GM12892 (cell line): ENCODE measurements at regions not wholly inside any gene's neighbourhood (a gene's known extent, or its start where the extent isn't known, plus 50 kb on each side); places are given as distances from the start of the nearest gene placed in this dataset.

ENCODE experiments used
- DNase-seq: peaks from one replicate; pipeline ENCODE4 v3.0.0; 2011; ENCODE audit not compliant: insufficient read length
- FAIRE-seq: peaks from 2 replicates; lab custom pipeline; 2011; peaks lifted over from hg19 to GRCh38; lab: Jason Lieb, UNC
- POLR2A ChIP-seq: IDR thresholded peaks from 2 replicates; pipeline ENCODE4 v1.6.1; 2011; ENCODE audit warnings: low read depth, low read length, control low read depth
- POLR2AphosphoS5 ChIP-seq: IDR thresholded peaks from 2 replicates; pipeline ENCODE4 v1.6.1; 2011; ENCODE audit warnings: low read depth, low read length, control low read depth
- TAF1 ChIP-seq: IDR thresholded peaks from 2 replicates; pipeline ENCODE4 v1.6.1; 2011; ENCODE audit warnings: low read depth, mild to moderate bottlenecking, control low read depth, low read length, borderline replicate concordance

DNA sequence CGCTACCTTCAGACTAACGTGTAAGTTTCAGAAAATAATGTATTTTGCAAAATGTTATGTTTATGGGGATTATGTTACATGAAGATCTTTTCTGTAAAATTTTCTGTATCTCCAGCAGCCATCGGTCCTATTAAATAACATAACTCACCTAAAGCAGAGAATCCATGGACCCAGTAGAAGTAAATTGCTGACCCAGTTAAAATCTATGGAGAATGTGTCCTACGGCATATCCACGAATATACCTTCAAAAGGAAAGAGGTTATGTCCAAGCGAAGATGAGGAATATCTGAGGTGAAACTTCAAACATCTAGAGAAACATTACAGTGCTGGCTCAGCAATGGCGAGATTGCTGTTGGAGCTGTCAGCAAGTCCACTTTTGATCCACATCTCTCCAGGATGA is 492.2 kb upstream of the ADAMTS16 start:
- FAIRE-seq: no peak
- TF ChIP-seq POLR2A: no peak
- no peak for TF ChIP-seq TAF1
- no peak for TF ChIP-seq POLR2AphosphoS5

DNA sequence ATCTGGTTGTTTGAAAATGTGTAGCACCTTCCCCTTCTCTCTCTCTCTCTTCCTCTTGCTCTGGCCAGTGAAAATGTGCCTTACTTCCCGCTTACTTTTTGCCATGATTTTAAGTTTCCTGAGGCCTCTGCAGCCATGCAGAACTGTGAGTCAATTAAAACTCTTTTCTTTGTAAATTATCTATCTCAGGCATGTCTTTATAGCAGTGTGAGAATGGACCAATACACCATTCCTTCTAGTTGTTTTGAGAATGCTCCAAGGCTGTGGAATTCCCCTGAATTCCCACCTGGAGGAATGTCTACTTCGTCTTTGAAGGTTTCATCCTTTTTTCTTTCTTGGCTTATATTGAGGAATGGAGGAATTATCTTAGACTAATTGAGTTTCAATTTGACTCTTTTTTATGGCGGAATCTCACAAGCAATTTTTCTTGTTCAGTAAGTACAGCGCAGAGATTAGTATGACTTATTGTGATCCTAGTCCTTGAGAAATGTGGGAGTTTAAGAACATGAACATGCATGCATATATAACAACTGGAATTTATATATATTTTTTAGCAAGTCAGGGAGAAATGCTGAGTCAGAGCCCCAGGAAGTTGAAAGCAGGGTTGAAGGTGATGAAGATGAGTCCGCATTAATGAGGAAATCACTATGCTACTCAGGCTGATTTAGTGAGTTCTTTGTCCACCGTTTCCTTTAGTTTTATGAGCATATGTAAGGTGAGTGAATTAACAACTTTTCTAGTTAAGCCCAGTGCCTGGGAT is 488.1 kb upstream of the ADAMTS16 start:
- TF ChIP-seq TAF1 (no peak), POLR2AphosphoS5 (no peak), POLR2A (no peak)
- no peak for FAIRE-seq
- no peak for DNase-seq

More for the DNA sequence above, 492.2 kb upstream of the ADAMTS16 start:
- DNase-seq: no peak

DNA sequence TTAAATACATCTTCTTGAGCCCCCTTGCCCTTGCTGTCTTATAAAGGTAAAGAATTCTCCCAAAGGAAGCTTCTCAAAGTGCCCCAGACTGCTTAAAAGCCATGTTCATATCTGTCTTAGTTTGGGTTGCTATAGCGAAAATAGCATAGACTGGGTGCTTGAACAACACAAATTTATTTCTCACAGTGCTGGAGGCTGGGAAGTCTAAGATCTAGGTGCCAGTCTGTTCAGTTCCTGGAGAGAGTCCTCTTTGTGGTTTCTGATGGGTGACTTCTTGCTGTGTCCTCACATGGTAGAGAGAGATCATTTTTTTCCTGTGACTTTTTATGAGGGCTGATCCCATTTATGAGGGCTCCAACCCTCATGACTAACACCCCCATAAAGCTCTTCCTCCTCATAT is 486.7 kb upstream of the ADAMTS16 start:
- no peak for DNase-seq
- FAIRE-seq: no peak
- TF ChIP-seq TAF1 (no peak), POLR2A (no peak), POLR2AphosphoS5 (no peak)

DNA sequence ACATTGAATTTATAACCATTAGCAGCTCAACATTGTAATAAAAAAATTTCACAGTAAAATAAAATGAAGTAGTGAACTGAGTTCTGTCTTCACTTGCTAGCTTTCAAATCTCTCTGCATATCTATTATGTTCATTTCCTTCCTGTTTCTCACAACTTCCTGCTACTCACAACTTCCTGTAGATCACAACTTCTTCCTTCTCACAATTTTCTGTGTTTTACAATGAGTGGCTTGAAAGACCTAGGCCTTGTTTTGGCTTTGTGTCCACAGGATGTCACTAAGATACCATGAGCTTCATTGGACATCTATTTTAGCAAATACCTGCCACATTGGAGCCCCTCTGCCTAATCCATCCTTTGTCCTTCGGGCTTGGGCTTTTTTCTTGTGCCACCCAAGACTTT is 480.3 kb upstream of the ADAMTS16 start:
- TF ChIP-seq POLR2AphosphoS5: no peak
- TF ChIP-seq TAF1: no peak
- TF ChIP-seq POLR2A: no peak
- no peak for FAIRE-seq

DNA sequence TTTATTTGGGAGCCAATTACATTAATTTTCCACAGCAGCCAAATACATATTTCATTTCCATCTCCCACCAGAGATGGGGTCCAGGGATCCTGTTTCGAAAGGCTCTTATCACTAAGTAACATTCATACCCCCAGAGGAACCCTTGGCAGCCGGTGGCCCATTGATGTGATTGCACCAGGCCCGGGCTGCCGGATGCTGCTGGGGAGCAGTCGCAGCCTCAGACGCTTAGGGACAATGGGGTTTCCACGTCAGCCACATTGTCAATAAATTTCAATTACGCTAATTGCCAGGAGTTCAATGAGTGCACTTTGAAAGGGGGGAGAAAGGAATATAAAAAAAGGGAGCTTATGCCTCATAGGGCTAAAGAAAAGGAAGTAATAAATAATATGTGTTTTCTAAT is 478.8 kb upstream of the ADAMTS16 start:
- TF ChIP-seq POLR2A: no peak
- no peak for TF ChIP-seq POLR2AphosphoS5
- TF ChIP-seq TAF1: no peak
- DNase-seq: no peak
- FAIRE-seq: no peak

More for the DNA sequence above, 480.3 kb upstream of the ADAMTS16 start:
- DNase-seq: no peak

DNA sequence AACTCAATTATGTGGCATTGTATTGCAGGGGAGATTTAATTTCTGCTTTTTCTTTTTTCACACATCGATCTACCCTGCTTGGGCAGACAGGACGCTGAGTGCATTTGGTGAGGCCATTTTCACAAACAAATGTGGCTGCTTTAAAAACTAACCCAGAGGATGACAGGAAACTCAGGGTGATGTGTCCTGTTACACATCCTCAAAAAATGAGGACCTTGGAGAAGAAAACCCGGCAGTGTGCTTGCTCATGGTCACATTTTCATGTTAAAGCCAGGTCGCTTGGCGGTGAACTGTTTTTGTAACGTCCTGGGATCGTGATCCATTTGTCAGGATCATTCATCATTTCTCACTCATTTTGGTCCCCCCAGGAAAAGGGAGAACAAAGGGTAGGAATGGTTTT is 478.3 kb upstream of the ADAMTS16 start:
- FAIRE-seq (no peak), DNase-seq (no peak)
- TF ChIP-seq POLR2AphosphoS5 (no peak), POLR2A (no peak), TAF1 (no peak)

DNA sequence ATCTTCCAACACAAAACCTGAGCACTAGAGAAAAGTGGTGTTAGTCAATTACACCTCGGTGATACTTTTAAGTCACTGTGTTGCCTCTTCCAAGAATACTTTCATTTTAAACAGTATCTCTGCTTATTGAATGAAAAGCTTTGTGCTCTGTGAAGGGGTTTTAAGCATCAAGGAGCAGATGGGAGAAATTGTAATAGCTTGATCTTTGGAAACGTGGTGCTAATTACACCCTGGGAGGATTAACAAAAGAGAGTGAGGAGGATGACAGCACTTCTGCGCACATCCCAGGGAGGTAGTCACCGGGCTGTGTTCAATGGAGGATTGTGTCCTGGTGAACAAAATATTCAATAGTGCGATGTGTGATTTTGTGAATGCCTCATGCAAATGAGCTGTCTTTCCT is 477.4 kb upstream of the ADAMTS16 start:
- no peak for TF ChIP-seq POLR2A
- TF ChIP-seq POLR2AphosphoS5: no peak
- no peak for TF ChIP-seq TAF1
- DNase-seq (no peak), FAIRE-seq (no peak)

DNA sequence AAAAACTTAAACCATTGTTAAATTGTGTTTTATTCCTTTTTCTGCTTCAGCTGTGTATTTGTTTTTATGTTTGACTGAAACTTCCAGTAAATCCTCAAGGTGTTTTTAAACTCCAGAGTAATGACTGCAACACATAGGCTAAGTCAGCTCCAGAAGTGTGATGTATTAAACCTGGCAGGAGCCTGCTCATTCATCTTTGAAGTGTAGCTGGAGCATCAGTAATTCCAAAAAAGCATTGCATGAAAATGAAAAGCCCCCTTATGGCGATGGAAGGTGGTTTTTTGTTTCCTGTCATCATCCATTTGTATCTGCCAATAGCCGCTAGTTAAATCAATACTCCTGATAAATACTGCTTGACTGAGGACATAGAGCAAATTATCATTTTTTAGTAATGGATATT is 474.2 kb upstream of the ADAMTS16 start:
- TF ChIP-seq TAF1: no peak
- no peak for TF ChIP-seq POLR2AphosphoS5
- no peak for TF ChIP-seq POLR2A
- FAIRE-seq (no peak), DNase-seq (no peak)

DNA sequence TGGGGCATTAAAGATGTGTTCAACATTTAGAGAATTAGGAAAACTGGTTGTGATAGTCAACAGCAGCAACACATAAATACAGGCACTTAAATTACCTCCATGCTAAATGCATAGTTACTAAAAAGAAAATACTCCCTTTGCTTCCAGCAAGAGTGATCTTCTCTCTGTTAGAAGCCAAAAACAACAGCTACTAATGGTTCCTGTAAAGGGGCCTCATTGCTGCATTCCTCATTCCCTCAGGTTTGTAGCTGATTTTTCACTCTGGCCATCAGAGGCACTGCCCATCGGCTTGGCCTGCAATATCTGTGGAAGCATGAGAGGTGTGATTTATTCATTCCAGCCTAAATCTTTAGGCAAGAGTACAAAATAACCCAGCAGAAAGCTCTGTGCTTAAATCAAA is 466.0 kb upstream of the ADAMTS16 start:
- TF ChIP-seq TAF1: no peak
- no peak for TF ChIP-seq POLR2A
- no peak for TF ChIP-seq POLR2AphosphoS5
- no peak for DNase-seq
- FAIRE-seq: no peak

DNA sequence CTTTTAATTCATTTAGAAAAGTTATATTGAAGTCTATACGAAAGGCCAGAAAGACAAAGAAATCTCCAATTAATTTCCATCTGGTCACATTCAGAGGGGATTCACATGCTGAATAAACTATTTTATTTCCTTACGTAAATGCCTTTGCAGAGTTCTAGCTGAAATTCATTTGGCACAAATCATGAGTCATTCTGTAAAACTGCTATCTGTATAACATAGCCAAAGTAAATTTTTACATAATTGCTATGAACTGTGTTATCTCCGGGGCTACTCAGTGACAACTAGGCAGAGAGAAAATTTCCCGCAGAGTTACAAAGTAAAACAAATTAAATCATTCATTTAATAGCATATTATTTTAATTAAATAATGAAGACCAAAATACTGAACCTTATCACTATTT is 463.2 kb upstream of the ADAMTS16 start:
- TF ChIP-seq POLR2A: no peak
- TF ChIP-seq TAF1: no peak
- TF ChIP-seq POLR2AphosphoS5: no peak
- no peak for FAIRE-seq
- DNase-seq: no peak

DNA sequence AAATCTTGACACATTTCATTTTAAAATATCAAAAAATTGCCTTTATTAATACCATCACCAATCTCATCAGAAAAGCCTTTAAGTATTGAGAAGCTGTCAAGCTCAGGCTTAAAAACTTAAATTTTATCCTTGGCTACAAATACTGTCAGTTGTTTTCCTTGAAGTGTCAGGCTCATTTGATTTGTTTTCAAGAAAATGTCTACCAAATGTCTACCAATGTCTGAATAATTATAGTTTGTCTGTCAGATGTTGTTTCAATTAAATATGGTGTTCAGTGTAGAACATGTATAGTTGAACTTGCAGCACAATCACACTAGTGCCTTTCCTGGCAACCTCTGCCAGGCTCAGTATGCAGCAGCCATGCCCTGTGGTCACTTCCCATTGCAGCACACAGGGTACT is 455.2 kb upstream of the ADAMTS16 start:
- TF ChIP-seq TAF1: no peak
- TF ChIP-seq POLR2A: no peak
- no peak for TF ChIP-seq POLR2AphosphoS5
- no peak for FAIRE-seq
- DNase-seq: no peak

DNA sequence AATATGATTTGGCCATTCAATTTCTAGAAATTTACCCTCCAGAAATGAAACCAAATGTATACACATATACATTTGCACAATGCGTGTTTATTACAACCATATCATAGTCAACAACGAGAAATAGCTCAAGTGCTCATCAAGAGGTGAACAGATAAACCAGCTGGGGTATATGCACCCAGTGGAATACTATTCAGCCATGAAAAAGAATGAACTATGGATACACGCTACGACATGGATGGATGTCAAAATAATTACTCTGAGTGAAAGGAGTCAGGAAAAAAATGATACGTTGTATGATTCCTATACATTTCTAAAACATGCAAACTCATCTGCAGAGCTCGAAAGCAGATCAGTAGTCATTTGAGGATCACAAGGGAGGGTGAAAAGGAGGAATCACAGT is 441.5 kb upstream of the ADAMTS16 start:
- FAIRE-seq: no peak
- no peak for TF ChIP-seq POLR2AphosphoS5
- no peak for TF ChIP-seq POLR2A
- TF ChIP-seq TAF1: no peak
- DNase-seq: no peak

DNA sequence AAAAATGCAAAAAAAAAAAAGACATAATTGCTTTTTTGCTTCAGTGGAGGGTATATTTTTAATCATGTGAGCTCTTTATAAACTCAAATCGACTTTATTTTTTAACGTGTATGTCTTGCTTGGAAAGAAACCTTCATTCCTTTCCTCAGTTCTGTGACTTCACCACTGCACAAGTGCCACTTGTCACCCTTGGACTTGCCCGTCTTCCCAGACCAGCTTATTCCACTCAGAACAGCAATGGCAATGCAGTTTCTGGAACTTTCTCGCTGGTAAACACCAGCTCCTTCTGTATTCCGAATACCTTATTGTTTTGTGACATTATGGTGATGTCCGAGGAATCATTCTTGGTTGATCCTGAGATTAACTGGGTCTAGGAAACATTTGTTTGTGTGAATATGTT is 440.5 kb upstream of the ADAMTS16 start:
- no peak for TF ChIP-seq POLR2AphosphoS5
- no peak for TF ChIP-seq POLR2A
- TF ChIP-seq TAF1: no peak
- DNase-seq (no peak), FAIRE-seq (no peak)
